ENCODE measurements at regions not wholly inside any gene's neighbourhood (a gene's known extent, or its start where the extent isn't known, plus 50 kb on each side); places are given as distances from the start of the nearest gene placed in this dataset.

DNA sequence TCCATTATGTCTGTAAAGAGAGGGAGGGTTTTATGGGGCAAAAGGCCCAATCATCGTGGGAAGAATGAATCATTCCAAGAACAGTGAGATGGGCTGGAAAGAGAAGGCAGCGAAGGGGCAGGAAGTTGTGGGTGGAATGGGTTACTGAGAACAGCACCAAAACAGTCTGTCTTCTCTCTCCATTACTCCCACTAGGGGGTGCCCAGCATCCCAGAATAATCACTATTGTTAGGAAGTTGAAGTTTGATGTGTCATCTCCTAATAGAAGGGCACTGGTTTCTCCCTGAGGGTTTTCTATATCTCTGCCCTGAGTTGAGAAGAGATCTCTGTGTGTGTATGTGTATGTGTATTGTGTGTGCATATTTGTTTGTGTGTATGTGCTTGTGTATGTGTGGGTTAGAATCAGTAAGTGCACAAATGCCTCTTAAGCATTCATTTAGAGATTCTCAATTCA lies 76.6 kb upstream of the MAP4K3 start:
- H3K4me3 ChIP-seq (ENCODE audit: low read depth, low read length), result no peak overlapping the region
- TF ChIP-seq, protein P1, sequence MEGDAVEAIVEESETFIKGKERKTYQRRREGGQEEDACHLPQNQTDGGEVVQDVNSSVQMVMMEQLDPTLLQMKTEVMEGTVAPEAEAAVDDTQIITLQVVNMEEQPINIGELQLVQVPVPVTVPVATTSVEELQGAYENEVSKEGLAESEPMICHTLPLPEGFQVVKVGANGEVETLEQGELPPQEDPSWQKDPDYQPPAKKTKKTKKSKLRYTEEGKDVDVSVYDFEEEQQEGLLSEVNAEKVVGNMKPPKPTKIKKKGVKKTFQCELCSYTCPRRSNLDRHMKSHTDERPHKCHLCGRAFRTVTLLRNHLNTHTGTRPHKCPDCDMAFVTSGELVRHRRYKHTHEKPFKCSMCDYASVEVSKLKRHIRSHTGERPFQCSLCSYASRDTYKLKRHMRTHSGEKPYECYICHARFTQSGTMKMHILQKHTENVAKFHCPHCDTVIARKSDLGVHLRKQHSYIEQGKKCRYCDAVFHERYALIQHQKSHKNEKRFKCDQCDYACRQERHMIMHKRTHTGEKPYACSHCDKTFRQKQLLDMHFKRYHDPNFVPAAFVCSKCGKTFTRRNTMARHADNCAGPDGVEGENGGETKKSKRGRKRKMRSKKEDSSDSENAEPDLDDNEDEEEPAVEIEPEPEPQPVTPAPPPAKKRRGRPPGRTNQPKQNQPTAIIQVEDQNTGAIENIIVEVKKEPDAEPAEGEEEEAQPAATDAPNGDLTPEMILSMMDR (IDR thresholded peaks at IDR 0.05; ENCODE audit: borderline replicate concordance, insufficient read depth, low read depth, low read length), result peak; percentile 58

DNA sequence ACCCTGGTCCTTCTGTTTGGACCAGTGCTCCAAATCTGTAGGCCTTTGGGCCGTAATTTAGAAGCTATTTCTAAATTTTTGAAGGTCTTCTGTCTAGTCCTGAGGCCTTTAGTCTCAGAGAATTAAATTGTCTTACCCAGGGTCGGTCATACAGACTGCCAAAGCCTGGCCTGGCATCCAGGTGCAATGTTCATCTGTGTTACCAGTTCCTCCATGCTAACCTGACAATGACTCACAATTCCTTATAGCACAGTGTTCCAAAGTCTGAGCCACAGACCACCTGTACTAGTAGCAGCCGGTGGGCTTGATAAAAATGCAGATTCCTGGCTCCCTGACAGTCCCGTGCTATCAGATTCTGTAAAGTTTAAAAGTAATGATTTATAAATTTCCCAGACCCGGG lies 77.7 kb upstream of the MAP4K3 start:
- TF ChIP-seq, protein P1 (IDR thresholded peaks at IDR 0.05; ENCODE audit: borderline replicate concordance, insufficient read depth, low read depth, low read length), result no peak
- H3K4me3 ChIP-seq (ENCODE audit: low read depth, low read length), result no peak overlapping the region

DNA sequence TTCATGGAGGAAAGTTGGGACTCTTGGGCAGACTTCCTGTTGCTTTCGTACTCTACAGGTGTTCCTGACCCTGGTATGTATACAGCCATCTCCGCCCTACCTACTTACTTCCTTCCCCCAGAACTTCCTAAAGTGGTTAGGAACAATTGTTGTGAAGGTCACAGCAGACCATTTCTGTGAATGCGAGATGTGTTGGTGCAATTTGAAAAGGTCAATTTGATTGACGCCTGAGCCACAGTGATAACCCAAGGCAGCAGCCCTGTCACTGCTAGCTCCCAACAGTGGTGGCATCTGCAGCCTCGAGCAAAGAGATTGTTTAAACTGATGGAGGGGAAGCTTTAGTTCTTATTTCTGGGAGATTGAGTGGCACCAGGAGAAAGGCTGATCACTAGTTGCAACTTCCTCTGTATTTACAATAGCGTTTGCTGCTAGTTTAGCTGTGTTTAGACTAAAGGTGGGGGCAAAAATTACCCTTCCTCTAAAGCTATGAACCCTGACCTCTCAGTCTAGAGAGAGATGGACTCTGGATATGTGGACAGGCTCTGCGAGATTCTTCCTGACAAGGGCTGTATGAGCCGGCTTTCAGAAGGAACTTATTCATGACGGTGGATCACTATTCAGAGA lies 78.3 kb upstream of the MAP4K3 start:
- TF ChIP-seq, protein P1 (IDR thresholded peaks at IDR 0.05; ENCODE audit: borderline replicate concordance, insufficient read depth, low read depth, low read length), result no peak

DNA sequence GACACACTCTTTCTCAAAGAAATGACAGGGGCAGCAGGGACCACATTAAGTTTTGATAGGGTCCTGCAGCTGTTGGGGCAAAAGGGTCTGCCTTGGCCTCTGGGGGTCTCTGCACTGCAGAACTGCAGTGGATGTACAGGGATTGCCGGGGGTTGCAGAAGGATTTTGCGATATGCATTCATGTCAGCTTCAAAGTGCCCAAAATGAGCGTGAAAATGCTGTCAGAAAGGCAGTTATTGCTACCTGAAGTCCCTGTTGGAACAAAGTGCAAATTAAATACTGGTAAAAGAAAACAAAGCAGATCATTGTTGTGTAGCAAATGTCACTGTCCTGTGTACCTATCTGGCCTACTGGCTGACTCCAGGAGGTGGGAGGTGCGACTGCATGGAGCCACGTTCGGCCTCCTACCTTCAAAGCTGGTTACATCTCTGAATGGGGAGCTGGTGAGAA lies 78.8 kb upstream of the MAP4K3 start:
- TF ChIP-seq, protein P1 (IDR thresholded peaks at IDR 0.05; ENCODE audit: borderline replicate concordance, insufficient read depth, low read depth, low read length), result no peak
- no peak overlapping the region for H3K4me3 ChIP-seq (ENCODE audit: low read depth, low read length)

More for the DNA sequence above, 78.3 kb upstream of the MAP4K3 start:
- H3K4me3 ChIP-seq (ENCODE audit: low read depth, low read length), result no peak overlapping the region

DNA sequence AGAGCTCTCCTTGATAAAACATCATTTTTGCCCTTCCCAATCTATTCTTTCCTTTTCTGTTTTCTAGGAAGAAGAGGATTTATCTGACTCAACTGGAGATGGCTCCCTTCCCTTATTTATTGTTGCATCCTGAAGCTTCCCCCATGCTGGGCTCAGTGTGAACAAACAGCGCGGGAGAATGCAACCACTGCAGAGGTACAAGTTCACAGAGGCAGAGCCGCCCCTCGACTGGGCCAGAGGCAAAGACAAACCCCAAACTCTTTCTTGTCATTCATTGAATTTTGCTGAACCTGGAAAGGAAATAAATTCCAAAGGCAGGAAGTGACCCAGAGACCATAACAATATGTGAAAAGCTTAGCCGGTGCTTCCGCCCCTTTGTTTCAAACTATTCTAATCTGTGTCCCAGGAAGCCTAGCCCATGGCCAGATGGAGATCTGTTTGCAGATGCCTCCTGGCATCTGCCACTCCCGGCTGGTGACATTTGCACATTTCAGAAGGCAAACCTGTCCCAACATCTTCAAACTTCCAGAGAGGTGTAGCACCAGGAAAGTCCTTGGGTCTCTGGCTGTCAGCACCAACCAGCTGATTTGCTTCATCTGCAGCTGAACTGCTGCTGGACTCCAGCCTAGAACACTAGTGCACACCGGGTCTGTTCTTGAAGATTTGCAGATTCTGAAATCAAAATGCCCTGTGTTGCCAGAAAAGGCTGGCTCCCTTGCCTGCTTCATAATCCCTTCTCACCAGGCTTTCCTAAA lies 79.4 kb upstream of the MAP4K3 start:
- TF ChIP-seq, protein P1 (IDR thresholded peaks at IDR 0.05; ENCODE audit: borderline replicate concordance, insufficient read depth, low read depth, low read length), result no peak
- H3K4me3 ChIP-seq (ENCODE audit: low read depth, low read length), result no peak overlapping the region

DNA sequence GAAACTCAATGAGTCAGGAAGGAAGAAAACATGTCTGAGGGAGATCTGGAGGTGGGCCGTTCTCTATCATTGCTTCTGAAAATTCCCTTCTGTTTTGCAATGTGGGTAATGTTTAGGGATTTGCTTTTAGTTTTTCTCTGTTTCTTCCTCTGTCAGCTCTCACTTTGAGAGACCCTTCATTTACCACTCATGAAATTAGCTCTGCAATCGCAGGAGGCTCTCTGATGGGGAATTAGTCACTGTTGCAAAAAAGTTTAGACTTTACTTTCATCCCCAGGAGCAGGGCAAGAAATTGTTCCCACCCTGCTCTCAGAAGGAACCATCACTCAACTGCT lies 80.0 kb upstream of the MAP4K3 start:
- no peak overlapping the region for H3K4me3 ChIP-seq (ENCODE audit: low read depth, low read length)
- TF ChIP-seq, protein P1 (IDR thresholded peaks at IDR 0.05; ENCODE audit: borderline replicate concordance, insufficient read depth, low read depth, low read length), result no peak

DNA sequence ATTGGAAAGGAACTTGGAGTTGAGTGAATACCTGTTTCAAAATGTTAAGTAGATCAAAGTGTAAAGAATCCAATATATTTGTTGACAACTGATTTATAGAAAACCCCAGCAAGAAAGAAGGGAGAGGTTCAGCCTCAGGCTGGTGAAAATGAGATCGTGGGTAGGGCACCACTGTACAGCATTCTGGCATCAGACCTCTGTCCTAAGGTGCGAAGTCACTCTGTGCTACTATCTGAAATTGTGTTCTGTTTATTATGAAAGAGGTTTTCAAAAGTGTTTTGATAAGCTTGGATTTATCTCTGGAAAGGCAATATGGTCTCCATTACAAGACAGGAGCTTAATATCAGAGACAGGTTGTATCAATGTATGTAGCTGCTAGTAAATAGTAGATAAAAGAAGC lies 80.5 kb upstream of the MAP4K3 start:
- no peak overlapping the region for H3K4me3 ChIP-seq (ENCODE audit: low read depth, low read length)
- TF ChIP-seq, protein P1 (IDR thresholded peaks at IDR 0.05; ENCODE audit: borderline replicate concordance, insufficient read depth, low read depth, low read length), result no peak
